LNCAP (cell line): ENCODE measurements at regions not wholly inside any gene's neighbourhood (a gene's known extent, or its start where the extent isn't known, plus 50 kb on each side); places are given as distances from the start of the nearest gene placed in this dataset.

Experiments
- CTCF ChIP-seq: fragments of 450-650 bp; IDR thresholded peaks from 2 replicates; pipeline ENCODE4 v1.5.1; 2017; ENCODE audit warnings: mild to moderate bottlenecking

- no peak for TF ChIP-seq CTCF
Measured at GRCh38 chr9:19619221-19619620, 169.6 kb downstream of the SLC24A2 start.

GRCh38 chr9:19618816-19619215 is 170.0 kb downstream of the SLC24A2 start:
- TF ChIP-seq CTCF = no peak

GRCh38 chr9:19615036-19615624 is 173.7 kb downstream of the SLC24A2 start:
- TF ChIP-seq CTCF = no peak

GRCh38 chr9:19614294-19614693 is 174.5 kb downstream of the SLC24A2 start:
- no peak for TF ChIP-seq CTCF

GRCh38 chr9:19600538-19600937 is 188.3 kb downstream of the SLC24A2 start:
- TF ChIP-seq CTCF = no peak

- no peak for TF ChIP-seq CTCF
Measured at GRCh38 chr9:19598722-19599121, 189.9 kb downstream of the ACER2 start.

GRCh38 chr9:19597176-19597575 is 188.4 kb downstream of the ACER2 start:
- TF ChIP-seq CTCF = no peak

- TF ChIP-seq CTCF = no peak
Measured at GRCh38 chr9:19595003-19595402, 186.2 kb downstream of the ACER2 start.
